ENCODE measurements at regions not wholly inside any gene's neighbourhood (a gene's known extent, or its start where the extent isn't known, plus 50 kb on each side); places are given as distances from the start of the nearest gene placed in this dataset.

GRCh38 chr4:24475756-24476155, 108.6 kb downstream of the DHX15 start:
- TF ChIP-seq BHLHE40 (IDR thresholded peaks at IDR 0.05; ENCODE audit: low read depth, low read length), result no peak
- no peak for TF ChIP-seq NR3C1 (IDR thresholded peaks at IDR 0.05)
- no peak for TF ChIP-seq CTCF (IDR thresholded peaks at IDR 0.05)
- no peak for TF ChIP-seq REST (IDR thresholded peaks at IDR 0.05)
- no peak for TF ChIP-seq PBX3 (IDR thresholded peaks at IDR 0.05)
- TF ChIP-seq MYC (IDR thresholded peaks at IDR 0.05; ENCODE audit: borderline replicate concordance, low read length), result no peak
- no peak for TF ChIP-seq SMC3 (IDR thresholded peaks at IDR 0.05)
- no peak for TF ChIP-seq MAFK (IDR thresholded peaks at IDR 0.05; ENCODE audit: partially characterized antibody)
- TF ChIP-seq POLR2A (IDR thresholded peaks at IDR 0.05; ENCODE audit: low read length), result no peak
- TF ChIP-seq RARB (CRISPR knock-in tag; IDR thresholded peaks at IDR 0.05), result no peak
- TF ChIP-seq CEBPB (IDR thresholded peaks at IDR 0.05), result no peak
- TF ChIP-seq POLR2AphosphoS2 (conservative IDR thresholded peaks at IDR 0.05; ENCODE audit: low read length), result no peak

All from A549 (cell line).